Fibroblast of lung (primary cell): ENCODE measurements at regions not wholly inside any gene's neighbourhood (a gene's known extent, or its start where the extent isn't known, plus 50 kb on each side); places are given as distances from the start of the nearest gene placed in this dataset.

Experiments used
- DNase-seq, 2 donors: peaks; one replicate each; pipeline versions ENCODE4 v3.0.0 to v3.0.0-alpha.2; 2010; ENCODE audit warnings: low read depth in 2 of 2
- H2AFZ ChIP-seq: 2 replicates; pipeline ENCODE4 v1.5.1; 2012; ENCODE audit warnings: low read length, control low read depth, inconsistent platforms
- H3K27ac ChIP-seq: 2 replicates; pipeline ENCODE4 v1.5.1; 2011; ENCODE audit warnings: low read length, control low read depth; ENCODE audit not compliant: insufficient read depth
- H3K27me3 ChIP-seq: 2 replicates; pipeline ENCODE4 v1.5.1; 2011; ENCODE audit warnings: mild to moderate bottlenecking, low read length; ENCODE audit not compliant: control insufficient read depth, insufficient read depth
- H3K36me3 ChIP-seq: 2 replicates; pipeline ENCODE4 v1.5.1; 2011; ENCODE audit warnings: low read length; ENCODE audit not compliant: control insufficient read depth, insufficient read depth
- H3K4me1 ChIP-seq: 2 replicates; pipeline ENCODE4 v1.5.1; 2011; ENCODE audit warnings: low read length; ENCODE audit not compliant: control insufficient read depth, insufficient read depth; ENCODE audit errors: extremely low read depth
- H3K4me2 ChIP-seq: 2 replicates; pipeline ENCODE4 v1.5.1; 2011; ENCODE audit warnings: low read length, control low read depth; ENCODE audit not compliant: insufficient read depth; ENCODE audit errors: extremely low read depth
- H3K4me3 ChIP-seq, 4 experiments: fragments of 200-600 bp in 1 of 4; sonication (generic) in 1 of 4; replicated peaks in 1 of 4; 2 replicates each; pipeline ENCODE4 v1.5.1; 2011 to 2016; ENCODE audit warnings: low read length in 4 of 4, low read depth in 3 of 4, mild to moderate bottlenecking in 3 of 4, control low read depth in 2 of 4, inconsistent platforms in 1 of 4, mixed read lengths in 1 of 4; ENCODE audit not compliant: insufficient read depth in 1 of 4; ENCODE audit errors: control extremely low read depth in 1 of 4
- H3K79me2 ChIP-seq: 2 replicates; pipeline ENCODE4 v1.5.1; 2012; ENCODE audit warnings: mild to moderate bottlenecking, low read length, inconsistent platforms; ENCODE audit not compliant: control insufficient read depth, insufficient read depth
- H3K9ac ChIP-seq: 2 replicates; pipeline ENCODE4 v1.5.1; 2011; ENCODE audit warnings: mild to moderate bottlenecking, low read length, control low read depth; ENCODE audit not compliant: insufficient read depth
- H3K9me3 ChIP-seq: 2 replicates; pipeline ENCODE4 v1.5.1; 2012; ENCODE audit warnings: low read depth, low read length; ENCODE audit not compliant: control insufficient read depth, insufficient read depth
- H4K20me1 ChIP-seq: 2 replicates; pipeline ENCODE4 v1.5.1; 2011; ENCODE audit warnings: low read length; ENCODE audit not compliant: control insufficient read depth, insufficient read depth; ENCODE audit errors: extremely low read depth
- CTCF ChIP-seq, 2 donors: IDR thresholded peaks in 1 of 2; conservative IDR thresholded peaks in 1 of 2; 1 replicate in 1 of 2; 2 replicates in 1 of 2; pipeline ENCODE4 v1.5.1; 2011 to 2012; ENCODE audit warnings: low read length in 2 of 2, control low read depth in 1 of 2, inconsistent platforms in 1 of 2, low read depth in 1 of 2, mild to moderate bottlenecking in 1 of 2
- EZH2 ChIP-seq: IDR thresholded peaks from 2 replicates; pipeline ENCODE4 v1.5.1; 2012; ENCODE audit warnings: low read length, control low read depth, mild to moderate bottlenecking; ENCODE audit errors: missing control alignments

DNA sequence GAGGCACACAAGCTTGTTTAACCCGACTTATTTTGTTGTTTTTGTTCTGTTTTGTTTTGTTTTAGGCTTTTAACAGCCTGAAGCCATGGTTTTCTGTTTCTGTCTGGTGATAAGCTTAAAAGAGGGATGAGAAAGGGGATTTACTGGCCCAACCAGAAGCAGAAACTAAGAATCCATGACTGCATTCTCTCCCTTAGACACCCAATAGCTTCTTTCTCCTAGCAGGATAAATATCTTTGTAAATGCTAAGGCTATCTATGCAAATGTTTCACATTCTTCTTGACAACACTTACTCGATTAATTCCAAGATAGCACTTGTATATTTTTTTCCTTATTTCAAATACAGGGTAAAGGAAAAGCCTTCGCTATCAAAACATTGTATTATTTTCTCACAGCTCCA, 53.7 kb upstream of the SMAD1 start:
- Histone ChIP-seq H3K4me1 (no peaks in the 10 kb centered on the region), H4K20me1 (no peaks in the 10 kb centered on the region), H3K27ac (no peak overlapping the region), H3K27me3 (no peaks in the 10 kb centered on the region), H3K36me3 (no peaks in the 10 kb centered on the region), H3K4me2 (no peak overlapping the region), H3K9ac (no peak overlapping the region), H3K4me3 (no peak overlapping the region), H3K9me3 (no peaks in the 10 kb centered on the region), H3K79me2 (no peaks in the 10 kb centered on the region), H2AFZ (no peak overlapping the region)
- no peak for DNase-seq
- TF ChIP-seq EZH2 (no peak), CTCF (conservative IDR thresholded peaks at IDR 0.05 in 1 of 2, IDR thresholded peaks at IDR 0.05 in 1 of 2; ENCODE audit: low read depth in 1 of 2, low read length in 2 of 2) (no peak)

DNA sequence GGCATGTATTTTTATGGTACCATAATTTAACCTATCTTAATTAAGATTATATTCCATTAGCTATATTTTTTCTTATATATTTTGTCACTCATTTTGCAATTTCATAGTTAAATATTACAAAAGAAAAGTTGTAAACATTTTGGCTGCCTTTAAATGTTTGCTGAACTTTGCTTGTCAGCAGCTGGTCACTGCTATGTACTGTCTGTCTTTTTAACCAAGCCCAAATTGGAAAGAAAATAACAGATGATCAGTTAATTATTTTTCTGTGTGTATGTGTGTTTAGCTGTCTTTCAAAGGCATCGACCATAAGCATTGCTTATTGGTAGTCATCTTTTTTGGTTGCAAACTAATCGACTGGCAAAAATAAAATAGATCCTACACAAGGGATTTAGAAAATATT, 54.4 kb upstream of the SMAD1 start:
- Histone ChIP-seq H3K4me1 (no peaks in the 10 kb centered on the region), H3K4me3 (no peak overlapping the region), H3K79me2 (no peaks in the 10 kb centered on the region), H3K27me3 (no peaks in the 10 kb centered on the region), H3K9ac (no peak overlapping the region), H4K20me1 (no peaks in the 10 kb centered on the region), H3K36me3 (no peaks in the 10 kb centered on the region), H3K9me3 (no peaks in the 10 kb centered on the region), H3K27ac (no peak overlapping the region), H3K4me2 (no peak overlapping the region), H2AFZ (no peak overlapping the region)
- DNase-seq, result no peak
- TF ChIP-seq EZH2 (no peak), CTCF (conservative IDR thresholded peaks at IDR 0.05 in 1 of 2, IDR thresholded peaks at IDR 0.05 in 1 of 2; ENCODE audit: low read depth in 1 of 2, low read length in 2 of 2) (no peak)

- Histone ChIP-seq H3K4me2 (no peak overlapping the region), H4K20me1 (no peaks in the 10 kb centered on the region), H3K4me3 (no peak overlapping the region), H3K79me2 (no peaks in the 10 kb centered on the region), H2AFZ (no peak overlapping the region), H3K27me3 (no peaks in the 10 kb centered on the region), H3K36me3 (no peaks in the 10 kb centered on the region), H3K9me3 (no peaks in the 10 kb centered on the region), H3K9ac (no peak overlapping the region), H3K27ac (no peak overlapping the region), H3K4me1 (no peaks in the 10 kb centered on the region)
- DNase-seq, result no peak
- TF ChIP-seq CTCF (conservative IDR thresholded peaks at IDR 0.05 in 1 of 2, IDR thresholded peaks at IDR 0.05 in 1 of 2; ENCODE audit: low read depth in 1 of 2, low read length in 2 of 2), result no peak
- TF ChIP-seq EZH2, result no peak
Measured at GRCh38 chr4:145423017-145423708, 58.5 kb upstream of the SMAD1 start.
